Panc1 (cell line): ENCODE measurements at regions not wholly inside any gene's neighbourhood (a gene's known extent, or its start where the extent isn't known, plus 50 kb on each side); places are given as distances from the start of the nearest gene placed in this dataset.
"Not testable (repeated sequence)": the region's sequence is repeated elsewhere in the genome, so short reads cannot be mapped to it uniquely, and the experiment has no call there.

Source experiments
- POLR2AphosphoS5 ChIP-seq: IDR thresholded peaks from 2 replicates; pipeline ENCODE4 v1.6.1; 2012; ENCODE audit warnings: mild to moderate bottlenecking, low read depth, low read length, moderate library complexity
- TF ChIP-seq, protein P1 (sequence below): fragments of 450-650 bp; IDR thresholded peaks from 2 replicates; pipeline ENCODE4 v1.5.1; 2017; ENCODE audit warnings: mild to moderate bottlenecking

DNA sequence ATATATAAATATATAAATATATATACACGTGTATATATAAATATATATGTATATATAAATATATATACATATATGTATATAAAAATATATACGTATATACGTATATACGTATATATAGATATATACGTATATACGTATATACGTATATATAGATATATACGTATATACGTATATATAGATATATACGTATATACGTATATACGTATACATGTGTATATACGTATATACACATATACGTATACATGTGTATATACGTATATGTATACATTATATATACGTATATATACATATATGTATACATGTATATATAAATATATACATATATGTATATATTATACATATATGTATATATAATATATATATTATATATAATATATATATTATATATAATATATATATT is 984.9 kb upstream of the DDX18 start:
- TF ChIP-seq, protein P1, sequence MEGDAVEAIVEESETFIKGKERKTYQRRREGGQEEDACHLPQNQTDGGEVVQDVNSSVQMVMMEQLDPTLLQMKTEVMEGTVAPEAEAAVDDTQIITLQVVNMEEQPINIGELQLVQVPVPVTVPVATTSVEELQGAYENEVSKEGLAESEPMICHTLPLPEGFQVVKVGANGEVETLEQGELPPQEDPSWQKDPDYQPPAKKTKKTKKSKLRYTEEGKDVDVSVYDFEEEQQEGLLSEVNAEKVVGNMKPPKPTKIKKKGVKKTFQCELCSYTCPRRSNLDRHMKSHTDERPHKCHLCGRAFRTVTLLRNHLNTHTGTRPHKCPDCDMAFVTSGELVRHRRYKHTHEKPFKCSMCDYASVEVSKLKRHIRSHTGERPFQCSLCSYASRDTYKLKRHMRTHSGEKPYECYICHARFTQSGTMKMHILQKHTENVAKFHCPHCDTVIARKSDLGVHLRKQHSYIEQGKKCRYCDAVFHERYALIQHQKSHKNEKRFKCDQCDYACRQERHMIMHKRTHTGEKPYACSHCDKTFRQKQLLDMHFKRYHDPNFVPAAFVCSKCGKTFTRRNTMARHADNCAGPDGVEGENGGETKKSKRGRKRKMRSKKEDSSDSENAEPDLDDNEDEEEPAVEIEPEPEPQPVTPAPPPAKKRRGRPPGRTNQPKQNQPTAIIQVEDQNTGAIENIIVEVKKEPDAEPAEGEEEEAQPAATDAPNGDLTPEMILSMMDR = not testable (repeated sequence)
- not testable (repeated sequence) for TF ChIP-seq POLR2AphosphoS5
